GM19351 (cell line): ENCODE measurements at regions not wholly inside any gene's neighbourhood (a gene's known extent, or its start where the extent isn't known, plus 50 kb on each side); places are given as distances from the start of the nearest gene placed in this dataset.

ENCODE experiments used
- ATAC-seq: cut with Tn5 transposase; IDR thresholded peaks from one replicate; pipeline ENCODE4 v1.9.1; 2021; ENCODE audit warnings: mild to moderate bottlenecking, moderate library complexity; ENCODE audit not compliant: unreplicated experiment

DNA sequence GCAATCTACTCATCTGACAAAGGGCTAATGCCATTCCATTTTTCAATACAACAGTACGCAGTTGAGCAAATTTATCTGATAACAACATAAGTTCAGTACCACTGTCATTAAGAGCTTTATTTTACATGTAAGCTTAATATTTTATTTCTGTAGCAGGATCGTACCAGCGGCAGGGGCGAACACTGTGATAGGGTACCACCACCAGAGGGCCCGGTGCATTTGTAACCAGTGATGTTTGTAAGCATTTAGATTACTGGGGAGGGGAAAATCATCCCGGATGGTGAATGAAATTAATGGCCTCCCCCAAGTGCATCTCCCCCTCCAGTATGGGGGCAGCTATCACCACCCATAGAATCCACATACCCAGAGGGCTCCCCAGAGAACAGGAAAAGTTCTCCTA, 179.0 kb downstream of the ADGRA3 start:
- ATAC-seq, result no peak

DNA sequence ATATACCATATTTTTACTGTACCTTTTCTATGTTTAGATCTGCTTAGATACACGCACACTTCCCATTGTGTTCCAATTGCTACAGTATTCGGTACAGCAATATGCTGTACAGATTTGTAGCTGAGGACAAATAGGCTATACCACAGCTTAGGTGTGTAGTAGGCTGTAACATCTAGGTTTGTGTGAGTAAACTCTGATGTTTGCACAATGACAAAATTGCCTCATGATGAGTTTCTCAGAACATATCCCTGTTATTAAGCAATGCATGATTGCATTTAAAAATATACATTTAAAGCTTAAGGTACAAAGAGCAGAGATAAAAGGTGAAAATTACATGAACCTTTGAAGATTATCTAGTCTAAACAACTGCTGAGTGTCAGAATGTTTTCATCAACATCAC, 181.7 kb downstream of the ADGRA3 start:
- no peak for ATAC-seq

DNA sequence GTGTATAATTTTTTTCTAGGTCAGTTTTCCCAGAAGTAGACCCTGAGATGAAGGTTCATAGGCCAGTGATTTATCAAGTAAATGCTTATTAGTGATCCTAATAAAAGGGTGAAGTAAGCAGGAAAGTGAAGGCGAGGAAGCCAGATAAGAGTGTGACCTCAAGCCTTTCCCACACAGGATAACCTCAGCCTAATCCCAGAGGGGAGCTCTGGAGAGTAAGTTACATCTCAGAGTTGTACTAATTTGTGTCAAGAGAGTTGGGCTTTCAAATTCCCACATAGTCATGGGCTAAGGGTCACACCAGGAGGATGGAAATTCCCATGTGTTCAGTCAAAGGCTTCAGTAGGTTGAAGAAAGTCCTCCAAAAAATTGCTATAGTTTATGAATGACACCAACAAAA, 191.4 kb downstream of the ADGRA3 start:
- ATAC-seq, result no peak

DNA sequence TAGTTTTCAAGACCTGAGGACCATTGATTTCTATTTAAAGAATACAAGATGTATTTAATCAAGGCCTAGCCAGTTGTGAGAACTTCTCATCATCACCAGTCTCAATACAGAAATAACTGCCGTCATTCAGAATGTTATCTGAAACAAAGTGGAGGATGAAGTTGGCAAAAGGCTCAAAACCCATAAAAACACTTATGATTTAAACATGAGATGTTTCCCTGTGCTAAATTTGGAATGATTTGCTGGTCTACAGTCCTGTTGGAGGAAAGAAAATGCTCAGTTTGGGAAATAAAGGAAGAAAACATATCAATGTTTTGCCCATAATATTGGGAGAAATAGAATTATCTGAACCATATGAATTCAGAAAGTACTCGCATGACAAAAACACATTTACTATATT, 192.2 kb downstream of the ADGRA3 start:
- ATAC-seq, result no peak

DNA sequence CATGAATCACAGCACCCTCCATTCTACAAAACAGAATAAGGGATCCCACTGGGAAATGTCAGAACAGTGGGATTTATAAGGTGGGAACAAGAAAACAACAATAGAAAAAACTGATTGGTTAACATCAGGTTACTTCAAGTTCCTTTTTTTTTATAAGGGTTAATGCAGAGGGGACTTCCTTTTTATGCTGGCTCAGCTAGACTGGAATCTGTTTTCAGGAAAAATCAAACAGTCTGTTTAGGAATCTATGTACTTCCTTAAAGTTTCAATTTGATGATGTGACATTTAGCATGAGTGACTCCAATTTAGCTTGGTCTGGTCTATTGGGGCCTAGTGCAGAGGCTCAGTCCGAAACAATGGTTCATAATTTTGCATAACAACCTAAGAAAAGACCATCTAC, 192.9 kb downstream of the ADGRA3 start:
- ATAC-seq, result no peak

DNA sequence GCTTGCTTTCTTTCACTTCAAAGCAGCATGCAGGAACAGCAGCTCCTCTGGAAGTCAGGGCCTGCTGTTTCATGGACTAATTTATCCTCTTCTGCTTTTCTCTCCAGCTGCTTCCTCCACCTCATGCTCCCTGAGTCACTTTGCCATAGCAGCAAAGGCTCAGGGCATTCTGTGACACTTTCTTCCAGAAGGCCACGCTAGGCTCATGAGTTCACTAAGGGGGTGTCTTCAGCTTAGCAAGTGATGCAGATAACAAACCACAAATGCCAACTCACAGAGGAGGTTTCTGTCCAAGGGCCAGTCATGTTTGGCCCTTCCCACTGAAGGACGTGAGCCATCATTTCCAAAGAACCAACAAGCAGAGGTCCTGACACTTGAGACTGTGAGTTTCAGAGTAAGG, 200.2 kb downstream of the ADGRA3 start:
- ATAC-seq, result no peak

- no peak for ATAC-seq
These were observed 201.9 kb downstream of the ADGRA3 start for GRCh38 chr4:22313976-22314375.

DNA sequence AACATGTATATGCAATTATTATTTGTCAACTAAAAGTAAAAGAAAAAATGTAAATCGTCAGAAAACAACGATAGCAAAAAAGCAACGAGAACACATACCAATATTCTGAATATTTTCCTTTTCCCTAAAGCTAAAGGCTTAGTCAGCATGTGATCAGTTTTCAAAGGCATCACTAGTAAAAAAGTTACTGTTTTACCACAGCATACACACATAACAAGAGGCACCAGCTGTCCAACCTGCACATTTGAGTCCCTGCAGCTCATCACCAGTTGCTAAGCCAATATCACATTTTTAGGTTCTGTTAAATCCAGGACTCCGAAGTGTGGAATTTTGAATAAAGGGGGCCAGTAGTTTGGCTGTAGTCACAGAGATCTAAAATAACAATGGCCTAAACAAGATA, 203.8 kb downstream of the ADGRA3 start:
- ATAC-seq, result no peak

DNA sequence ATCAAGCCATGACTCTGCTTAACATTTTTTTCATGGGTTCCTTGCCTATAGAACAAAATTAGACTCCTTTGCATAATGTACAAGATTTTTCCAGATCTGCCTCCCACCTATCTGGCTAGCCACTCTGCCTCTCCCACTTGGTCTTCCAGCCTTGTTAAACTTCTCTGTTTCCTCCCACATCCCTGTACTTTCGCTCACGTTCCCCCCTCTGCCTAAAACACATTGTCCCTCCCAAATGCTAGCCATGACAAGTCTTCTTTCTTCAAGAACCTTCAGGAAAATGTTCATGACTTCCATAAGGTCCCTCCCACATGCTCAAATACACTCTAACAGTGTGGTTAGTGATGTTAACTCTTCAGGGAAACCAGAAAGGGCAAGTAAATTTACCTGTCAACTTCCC, 214.6 kb downstream of the ADGRA3 start:
- ATAC-seq, result no peak

DNA sequence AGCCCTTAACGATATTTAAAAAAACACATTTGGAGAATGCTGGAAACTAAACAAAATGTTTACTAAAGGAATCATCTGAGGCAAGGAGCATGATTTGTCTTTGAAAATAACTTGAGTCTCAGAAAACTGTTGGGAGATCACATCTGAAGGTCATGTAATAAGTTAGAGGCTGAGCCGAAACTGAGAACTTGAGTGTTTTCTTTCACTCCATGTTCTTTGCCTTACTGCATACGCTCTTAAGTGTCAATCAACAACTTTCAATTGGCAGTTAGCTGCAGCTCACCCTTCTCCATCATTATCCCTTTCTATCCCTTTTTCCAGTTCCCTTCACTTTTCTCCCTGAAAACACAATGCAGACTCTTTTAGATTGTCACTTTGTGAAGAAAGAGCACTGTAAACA, 216.2 kb downstream of the ADGRA3 start:
- no peak for ATAC-seq

DNA sequence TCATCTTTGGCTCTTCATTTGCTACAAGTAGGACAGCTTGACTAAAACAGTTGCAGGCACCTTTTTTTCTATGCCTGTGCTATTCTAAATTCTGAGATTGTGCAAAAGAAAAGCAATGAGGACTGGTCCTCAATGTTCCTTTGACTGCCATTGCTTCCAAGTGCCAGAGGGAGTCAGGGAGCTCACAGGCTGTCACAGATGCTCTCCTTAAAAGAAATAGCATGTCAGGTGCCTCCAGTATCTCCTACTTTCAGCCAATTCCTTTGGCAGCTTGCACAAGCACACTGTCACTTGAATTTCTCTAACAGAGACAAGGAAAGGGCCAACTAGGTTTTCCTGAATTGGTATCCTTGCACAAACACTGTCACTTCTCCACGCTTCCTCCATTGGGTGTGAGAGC, 228.2 kb downstream of the ADGRA3 start:
- ATAC-seq, result no peak

GRCh38 chr4:22268350-22269025, 247.4 kb downstream of the ADGRA3 start:
- no peak for ATAC-seq

DNA sequence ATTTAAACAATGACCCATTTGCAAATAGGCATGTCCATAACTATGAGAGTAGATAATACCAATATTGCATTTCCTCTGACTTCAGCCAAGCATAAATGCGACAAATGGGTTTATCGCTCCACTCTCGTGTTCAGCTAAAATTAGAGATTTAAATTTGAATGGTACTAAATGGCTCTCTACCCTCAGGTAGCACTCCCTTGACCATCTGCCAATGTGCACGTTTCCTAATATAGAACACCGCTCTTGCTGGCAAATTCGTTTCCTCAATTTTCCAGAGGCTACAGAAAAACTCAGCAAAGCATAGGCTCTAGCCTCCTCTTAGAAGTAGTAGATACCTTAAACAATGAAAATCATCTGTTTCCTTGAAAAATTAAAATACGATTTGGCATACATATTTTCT, 251.6 kb downstream of the ADGRA3 start:
- ATAC-seq, result no peak

GRCh38 chr4:22253431-22253830, 262.4 kb downstream of the ADGRA3 start:
- ATAC-seq, result no peak

DNA sequence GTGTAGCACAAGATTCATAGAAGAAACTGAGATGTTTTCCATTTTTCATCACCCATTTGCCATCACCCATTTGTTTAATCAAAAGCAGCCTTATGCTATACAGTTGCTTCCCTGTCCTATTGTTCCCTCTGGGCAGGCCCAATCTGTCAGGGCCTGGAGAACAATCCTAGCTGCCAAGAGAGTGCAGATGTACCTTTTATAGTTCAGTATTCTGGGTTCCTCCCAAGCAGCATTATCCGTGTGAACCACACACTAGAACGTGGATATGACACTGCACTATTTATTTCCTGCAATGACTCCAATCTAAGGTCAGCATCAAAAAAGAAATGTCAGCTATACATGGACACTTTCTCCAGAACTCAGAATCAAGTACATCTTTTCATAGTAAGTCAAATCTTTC, 269.0 kb downstream of the ADGRA3 start:
- ATAC-seq, result no peak

- ATAC-seq, result no peak
These were observed 270.6 kb downstream of the ADGRA3 start for GRCh38 chr4:22245294-22245693.

- no peak for ATAC-seq
These were observed 274.5 kb downstream of the ADGRA3 start for GRCh38 chr4:22241415-22241814.

GRCh38 chr4:22240814-22241213, 275.1 kb downstream of the ADGRA3 start:
- no peak for ATAC-seq

DNA sequence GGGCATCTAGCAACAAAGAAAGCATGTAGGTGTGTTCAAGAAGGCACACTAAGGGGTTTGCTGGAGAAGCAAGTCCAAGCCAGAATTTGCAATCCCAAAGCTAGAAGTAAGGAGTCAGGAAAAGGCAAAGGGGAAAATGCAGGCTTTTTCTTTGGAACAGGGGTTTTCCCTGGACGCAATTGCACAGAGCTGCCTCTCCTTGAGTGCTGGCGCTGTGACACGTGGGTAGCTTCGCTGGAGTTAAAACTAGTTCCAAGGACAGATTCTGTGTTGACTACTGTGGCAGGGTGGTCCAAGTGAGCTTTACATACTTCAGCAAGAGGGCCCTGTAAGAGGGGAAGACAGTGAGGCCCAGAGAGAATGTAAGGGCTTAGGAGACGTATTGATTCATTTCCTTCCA, 277.1 kb downstream of the ADGRA3 start:
- ATAC-seq, result no peak

GRCh38 chr4:22237846-22238494, 277.9 kb downstream of the ADGRA3 start:
- ATAC-seq, result no peak

DNA sequence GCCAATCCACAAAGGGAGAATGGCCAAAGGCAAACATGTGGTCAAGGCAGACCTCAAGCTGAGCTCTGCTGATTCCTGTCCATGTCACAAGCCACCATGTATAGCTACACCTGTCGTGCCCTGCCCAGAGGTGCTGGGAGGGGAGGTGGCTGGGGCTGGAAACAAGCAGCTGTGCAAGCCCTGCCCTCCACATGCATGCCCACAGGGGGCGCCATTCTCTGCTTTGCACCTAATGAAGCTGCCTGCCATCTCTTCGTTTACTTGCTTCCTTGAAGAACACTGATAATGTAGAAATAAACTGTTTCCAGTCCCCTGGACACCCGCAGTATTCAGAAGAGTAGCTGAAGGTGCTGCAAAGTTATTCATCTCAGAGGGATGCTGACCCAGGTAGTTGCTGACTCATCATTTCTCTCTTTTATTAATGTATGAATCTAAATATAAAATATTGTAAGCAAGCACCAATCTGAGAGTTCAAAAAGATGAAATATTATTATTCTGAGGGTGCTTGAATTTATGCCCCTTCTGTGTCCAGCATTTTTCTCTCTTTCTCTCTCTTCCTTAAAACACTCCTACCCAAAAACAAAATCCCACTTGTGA, 278.6 kb downstream of the ADGRA3 start:
- ATAC-seq, result no peak

GRCh38 chr4:22235698-22236097, 280.2 kb downstream of the ADGRA3 start:
- ATAC-seq, result no peak

GRCh38 chr4:22233230-22233629, 282.6 kb downstream of the ADGRA3 start:
- ATAC-seq, result no peak
